Transverse colon (tissue), 4 donors: ENCODE measurements at regions not wholly inside any gene's neighbourhood (a gene's known extent, or its start where the extent isn't known, plus 50 kb on each side); places are given as distances from the start of the nearest gene placed in this dataset.
A peak's percentile ranks its signal among the peaks of the same experiment; 100 is the strongest.

ENCODE experiments used
- DNase-seq: peaks from one replicate; pipeline ENCODE4 v3.0.0-alpha.2; 2019
- H3K27ac ChIP-seq, 4 donors: fragments of 200-600 bp; sonication (generic); 2 replicates each; pipeline ENCODE4 v1.5.1; 2016 to 2018; ENCODE audit warnings: inconsistent platforms in 4 of 4
- H3K27me3 ChIP-seq: fragments of 200-600 bp; sonication (generic); 2 replicates; pipeline ENCODE4 v1.5.1; 2017; ENCODE audit warnings: inconsistent platforms
- H3K36me3 ChIP-seq, 4 donors: fragments of 200-600 bp; sonication (generic); 2 replicates each; pipeline ENCODE4 v1.5.1; 2017 to 2019; ENCODE audit warnings: inconsistent platforms in 4 of 4
- H3K4me1 ChIP-seq, 4 donors: fragments of 200-600 bp; sonication (generic); 2 replicates each; pipeline ENCODE4 v1.5.1; 2017 to 2020; ENCODE audit warnings: inconsistent platforms in 4 of 4
- H3K4me3 ChIP-seq, 4 donors: fragments of 200-600 bp; sonication (generic); 1 replicate in 1 of 4; 2 replicates in 3 of 4; pipeline versions ENCODE4 v1.5.1 to v1.6.1; 2017 to 2019; ENCODE audit warnings: inconsistent platforms in 4 of 4
- H3K9me3 ChIP-seq, 2 donors: fragments of 200-600 bp; sonication (generic); 2 replicates each; pipeline ENCODE4 v1.5.1; 2017 to 2019; ENCODE audit warnings: inconsistent platforms in 2 of 2
- CTCF ChIP-seq, 5 experiments: fragments of 200-600 bp in 3 of 5; fragments of 450-650 bp in 2 of 5; sonication (generic) in 3 of 5; IDR thresholded peaks; 1 replicate in 2 of 5; 2 replicates in 3 of 5; pipeline ENCODE4 v1.5.1; 2016 to 2017; ENCODE audit warnings: antibody characterized with exemption in 5 of 5, inconsistent platforms in 3 of 5, mild to moderate bottlenecking in 2 of 5, moderate library complexity in 1 of 5
- EP300 ChIP-seq: sonication (generic); formaldehyde crosslinking; IDR thresholded peaks from one replicate; pipeline ENCODE4 v1.6.1; 2017; ENCODE audit warnings: antibody characterized with exemption, low read depth
- POLR2A ChIP-seq: fragments of 450-650 bp; IDR thresholded peaks from one replicate; pipeline ENCODE4 v1.6.1; 2016; ENCODE audit warnings: antibody characterized with exemption, mild to moderate bottlenecking, moderate library complexity
- POLR2AphosphoS5 ChIP-seq, 3 donors: sonication (generic); formaldehyde crosslinking; IDR thresholded peaks; one replicate each; pipeline ENCODE4 v1.6.1; 2016; ENCODE audit warnings: antibody characterized with exemption in 3 of 3
- WGBS, 2 donors: methylation state at CpG; one replicate each; pipeline ENCODE4 v1.1.5; 2018; ENCODE audit warnings: low coverage in 1 of 2; 5-methylcytosine and 5-hydroxymethylcytosine counted together
- in situ Hi-C, 4 donors: fragments of 200-750 bp; cut with MboI; loops; one replicate each; pipeline versions ENCODE4 v1.15.0 to v1.15.1; 2017; ENCODE audit warnings: low sequenced_read_pairs in 3 of 4, low pct_ligation_motif_present in 1 of 4, low pct_unique_long_range_greater_than_20kb in 1 of 4
- intact Hi-C: fragments of 100-400 bp; cut with DNase I; formaldehyde crosslinking; loops from one replicate; pipeline ENCODE4 v1.15.1; 2023; ENCODE audit warnings: low total_unique reads

- TF ChIP-seq POLR2AphosphoS5 (IDR thresholded peaks at IDR 0.05) (no peak), EP300 (no peak), CTCF (IDR thresholded peaks at IDR 0.05) (no peak), POLR2A (no peak)
- intact Hi-C loops (no loop called here), in situ Hi-C loops (no loop called here)
- Histone ChIP-seq H3K36me3 (no peaks in the 10 kb centered on the region), H3K27ac (no peak overlapping the region), H3K4me3 (no peak overlapping the region), H3K27me3 (no peaks in the 10 kb centered on the region), H3K9me3 (peaks cover 0 to 6% of the 10 kb centered on the region in 2 donors), H3K4me1 (no peaks in the 10 kb centered on the region)
- no peak for DNase-seq
- WGBS, 2 donors = 55 to 61% methylated on average over 1 of the region's 1 CpG
Observed at GRCh38 chr17:21823090-21823489, 130.8 kb downstream of the KCNJ18 start.

- no peaks in the 10 kb centered on the region for H3K27me3 ChIP-seq
- H3K9me3 ChIP-seq = peaks cover 0 to 6% of the 10 kb centered on the region in 2 donors
- no peaks in the 10 kb centered on the region for H3K36me3 ChIP-seq
- TF ChIP-seq CTCF (IDR thresholded peaks at IDR 0.05) (no peak), EP300 (no peak), POLR2A (no peak), POLR2AphosphoS5 (IDR thresholded peaks at IDR 0.05) (no peak)
- H3K4me3 ChIP-seq = no peak overlapping the region
- in situ Hi-C loops (no loop called here), intact Hi-C loops (no loop called here)
- 87% methylated on average over 4 of the region's 4 CpGs for WGBS, 2 donors
- H3K4me1 ChIP-seq = no peaks in the 10 kb centered on the region
- H3K27ac ChIP-seq = no peak overlapping the region
- no peak for DNase-seq
Observed at GRCh38 chr17:21823643-21824042, 131.3 kb downstream of the KCNJ18 start.

GRCh38 chr17:21841839-21842238, 149.5 kb downstream of the KCNJ18 start:
- no peak for DNase-seq
- peaks cover 12 to 31% of the 10 kb centered on the region in 2 donors for H3K9me3 ChIP-seq
- peak overlapping the region in 1 of 4 donors; percentile 46 for H3K4me3 ChIP-seq
- 71% methylated on average over 49 of the region's 49 CpGs; no CpG with 5 or more reads in 1 of the 2 donors for whole genome bisulfite sequencing, 2 donors
- intact Hi-C loops = no loop called here
- peaks cover 38% of the 10 kb centered on the region for H3K27me3 ChIP-seq
- H3K4me1 ChIP-seq = no peaks in the 10 kb centered on the region
- in situ Hi-C loops = no loop called here
- H3K36me3 ChIP-seq = no peaks in the 10 kb centered on the region
- no peak for TF ChIP-seq EP300
- TF ChIP-seq CTCF (IDR thresholded peaks at IDR 0.05) = no peak
- TF ChIP-seq POLR2A = no peak
- TF ChIP-seq POLR2AphosphoS5 (IDR thresholded peaks at IDR 0.05) = no peak
- no peak overlapping the region for H3K27ac ChIP-seq

- in situ Hi-C loops = no loop called here
- H3K27me3 ChIP-seq = peaks cover 38% of the 10 kb centered on the region
- 53 to 69% methylated on average over 75 to 131 of the region's 136 CpGs for WGBS, 2 donors
- DNase-seq = no peak
- intact Hi-C loops = no loop called here
- H3K9me3 ChIP-seq = peaks cover 12 to 31% of the 10 kb centered on the region in 2 donors
- H3K4me3 ChIP-seq = peak overlapping the region in 2 of 4 donors; percentile 14 to 46
- no peaks in the 10 kb centered on the region for H3K36me3 ChIP-seq
- no peak for TF ChIP-seq POLR2AphosphoS5 (IDR thresholded peaks at IDR 0.05)
- no peak for TF ChIP-seq CTCF (IDR thresholded peaks at IDR 0.05)
- TF ChIP-seq EP300 = no peak
- TF ChIP-seq POLR2A = no peak
- H3K27ac ChIP-seq = no peak overlapping the region
- H3K4me1 ChIP-seq = no peaks in the 10 kb centered on the region
Observed at GRCh38 chr17:21842332-21843317, 150.3 kb downstream of the KCNJ18 start.
